H1 (cell line): ENCODE measurements at regions not wholly inside any gene's neighbourhood (a gene's known extent, or its start where the extent isn't known, plus 50 kb on each side); places are given as distances from the start of the nearest gene placed in this dataset.
A peak's percentile ranks its signal among the peaks of the same experiment; 100 is the strongest.

Experiments used
- CBX8 ChIP-seq: fragments of 300-800, 300-1000 bp; sonication (generic); IDR thresholded peaks from 2 replicates; pipeline ENCODE4 v1.7.1; 2016; ENCODE audit warnings: low read depth, low read length, borderline replicate concordance
- EGR1 ChIP-seq: IDR thresholded peaks from 2 replicates; pipeline ENCODE4 v1.6.1; 2011; ENCODE audit warnings: low read depth, low read length, borderline replicate concordance
- EP300 ChIP-seq, 2 experiments: IDR thresholded peaks; 1 replicate in 1 of 2; 2 replicates in 1 of 2; pipeline ENCODE4 v1.6.1; 2011 to 2012; ENCODE audit warnings: low read depth in 2 of 2, low read length in 2 of 2, mild to moderate bottlenecking in 2 of 2, borderline replicate concordance in 1 of 2, inconsistent platforms in 1 of 2, moderate library complexity in 1 of 2
- FOSL1 ChIP-seq: IDR thresholded peaks from 2 replicates; pipeline ENCODE4 v1.6.1; 2011; ENCODE audit warnings: mild to moderate bottlenecking, low read depth, low read length, moderate library complexity; ENCODE audit not compliant: insufficient read depth
- KDM1A ChIP-seq: fragments of 200-600, 300-600 bp; sonication (generic); IDR thresholded peaks from 2 replicates; pipeline ENCODE4 v1.7.1; 2016; ENCODE audit warnings: mild to moderate bottlenecking, low read length, borderline replicate concordance
- NRF1 ChIP-seq: IDR thresholded peaks from 2 replicates; pipeline ENCODE4 v1.6.1; 2011; ENCODE audit warnings: mild to moderate bottlenecking, low read depth, low read length, improper control_type of control experiment
- POLR2A ChIP-seq, 2 experiments: IDR thresholded peaks; 1 replicate in 1 of 2; 2 replicates in 1 of 2; pipeline ENCODE4 v1.6.1; 2011; ENCODE audit warnings: low read depth in 2 of 2, low read length in 2 of 2, mild to moderate bottlenecking in 2 of 2; ENCODE audit errors: control extremely low read depth in 1 of 2
- SP2 ChIP-seq: IDR thresholded peaks from 2 replicates; pipeline ENCODE4 v1.6.1; 2012; ENCODE audit warnings: mild to moderate bottlenecking, low read length, inconsistent platforms
- SUZ12 ChIP-seq: fragments of 200-600 bp; sonication (generic); IDR thresholded peaks from 2 replicates; pipeline ENCODE4 v1.6.1; 2012; ENCODE audit warnings: mild to moderate bottlenecking, inconsistent platforms, low read length, moderate library complexity, mixed read lengths
- TCF12 ChIP-seq: IDR thresholded peaks from 2 replicates; pipeline ENCODE4 v1.6.1; 2011; ENCODE audit warnings: low read depth, mild to moderate bottlenecking, low read length
- ZNF274 ChIP-seq: IDR thresholded peaks from 2 replicates; pipeline ENCODE4 v1.7.0; 2012; ENCODE audit warnings: low read length, borderline replicate concordance; ENCODE audit errors: extremely low read depth
- TF ChIP-seq, protein P1 (sequence below): IDR thresholded peaks from 2 replicates; pipeline ENCODE4 v1.6.1; 2011; ENCODE audit warnings: low read length, improper control_type of control experiment
- TF ChIP-seq, protein P2 (sequence below), 3 experiments: IDR thresholded peaks; 1 replicate in 2 of 3; 2 replicates in 1 of 3; pipeline versions ENCODE4 v1.5.1 to v1.6.1; 2011; ENCODE audit warnings: low read length in 3 of 3, mild to moderate bottlenecking in 3 of 3, inconsistent platforms in 2 of 3, low read depth in 1 of 3, moderate library complexity in 1 of 3; ENCODE audit not compliant: insufficient read depth in 1 of 3; ENCODE audit errors: control extremely low read depth in 1 of 3
- TF ChIP-seq, protein P3 (sequence below): IDR thresholded peaks from 2 replicates; pipeline ENCODE4 v1.6.1; 2012; ENCODE audit warnings: low read length, inconsistent platforms

DNA sequence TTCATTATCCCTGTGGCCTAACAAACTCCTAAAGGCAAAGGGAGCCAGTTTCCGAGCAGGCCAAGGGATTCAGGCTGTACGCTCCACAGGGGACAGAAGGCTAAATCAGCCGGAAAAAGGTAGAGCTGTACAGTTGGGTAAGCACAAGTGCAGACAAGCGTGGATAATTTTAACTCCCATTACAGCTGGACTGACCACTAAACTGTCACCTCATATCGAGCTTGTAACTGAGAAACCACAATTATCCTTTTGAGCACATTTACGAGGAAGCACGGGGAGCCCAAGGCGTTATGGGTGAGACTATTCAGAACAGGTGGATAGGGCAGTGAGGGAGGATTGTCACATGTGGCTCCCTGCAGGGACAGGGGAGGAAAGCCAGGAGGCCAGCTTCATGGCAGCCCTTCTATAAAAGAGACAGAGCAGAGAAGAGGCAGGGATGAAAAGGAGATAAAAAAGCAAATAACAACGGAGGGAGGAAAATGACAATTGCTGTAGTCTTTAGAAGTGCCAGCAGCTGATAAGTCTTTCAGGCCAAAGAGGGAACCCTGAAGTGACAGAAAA is 288.0 kb downstream of the FGFR2 start:
- TF ChIP-seq, protein P1, sequence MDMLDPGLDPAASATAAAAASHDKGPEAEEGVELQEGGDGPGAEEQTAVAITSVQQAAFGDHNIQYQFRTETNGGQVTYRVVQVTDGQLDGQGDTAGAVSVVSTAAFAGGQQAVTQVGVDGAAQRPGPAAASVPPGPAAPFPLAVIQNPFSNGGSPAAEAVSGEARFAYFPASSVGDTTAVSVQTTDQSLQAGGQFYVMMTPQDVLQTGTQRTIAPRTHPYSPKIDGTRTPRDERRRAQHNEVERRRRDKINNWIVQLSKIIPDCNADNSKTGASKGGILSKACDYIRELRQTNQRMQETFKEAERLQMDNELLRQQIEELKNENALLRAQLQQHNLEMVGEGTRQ, result peak; percentile 23; the same call in 1 of the 2 replicates
- TF ChIP-seq, protein P2, sequence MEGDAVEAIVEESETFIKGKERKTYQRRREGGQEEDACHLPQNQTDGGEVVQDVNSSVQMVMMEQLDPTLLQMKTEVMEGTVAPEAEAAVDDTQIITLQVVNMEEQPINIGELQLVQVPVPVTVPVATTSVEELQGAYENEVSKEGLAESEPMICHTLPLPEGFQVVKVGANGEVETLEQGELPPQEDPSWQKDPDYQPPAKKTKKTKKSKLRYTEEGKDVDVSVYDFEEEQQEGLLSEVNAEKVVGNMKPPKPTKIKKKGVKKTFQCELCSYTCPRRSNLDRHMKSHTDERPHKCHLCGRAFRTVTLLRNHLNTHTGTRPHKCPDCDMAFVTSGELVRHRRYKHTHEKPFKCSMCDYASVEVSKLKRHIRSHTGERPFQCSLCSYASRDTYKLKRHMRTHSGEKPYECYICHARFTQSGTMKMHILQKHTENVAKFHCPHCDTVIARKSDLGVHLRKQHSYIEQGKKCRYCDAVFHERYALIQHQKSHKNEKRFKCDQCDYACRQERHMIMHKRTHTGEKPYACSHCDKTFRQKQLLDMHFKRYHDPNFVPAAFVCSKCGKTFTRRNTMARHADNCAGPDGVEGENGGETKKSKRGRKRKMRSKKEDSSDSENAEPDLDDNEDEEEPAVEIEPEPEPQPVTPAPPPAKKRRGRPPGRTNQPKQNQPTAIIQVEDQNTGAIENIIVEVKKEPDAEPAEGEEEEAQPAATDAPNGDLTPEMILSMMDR (IDR thresholded peaks at IDR 0.05; ENCODE audit: control extremely low read depth in 1 of 3, insufficient read depth in 1 of 3, low read depth in 1 of 3, low read length in 3 of 3), result no peak
- TF ChIP-seq SP2 (no peak), SUZ12 (no peak), FOSL1 (no peak), EGR1 (no peak), TCF12 (no peak), KDM1A (no peak), CBX8 (no peak), ZNF274 (no peak), POLR2A (IDR thresholded peaks at IDR 0.05; ENCODE audit: control extremely low read depth in 1 of 2, low read depth in 2 of 2, low read length in 2 of 2) (no peak), NRF1 (no peak), EP300 (IDR thresholded peaks at IDR 0.05; ENCODE audit: borderline replicate concordance in 1 of 2, low read depth in 2 of 2, low read length in 2 of 2) (no peak)
- TF ChIP-seq, protein P3, sequence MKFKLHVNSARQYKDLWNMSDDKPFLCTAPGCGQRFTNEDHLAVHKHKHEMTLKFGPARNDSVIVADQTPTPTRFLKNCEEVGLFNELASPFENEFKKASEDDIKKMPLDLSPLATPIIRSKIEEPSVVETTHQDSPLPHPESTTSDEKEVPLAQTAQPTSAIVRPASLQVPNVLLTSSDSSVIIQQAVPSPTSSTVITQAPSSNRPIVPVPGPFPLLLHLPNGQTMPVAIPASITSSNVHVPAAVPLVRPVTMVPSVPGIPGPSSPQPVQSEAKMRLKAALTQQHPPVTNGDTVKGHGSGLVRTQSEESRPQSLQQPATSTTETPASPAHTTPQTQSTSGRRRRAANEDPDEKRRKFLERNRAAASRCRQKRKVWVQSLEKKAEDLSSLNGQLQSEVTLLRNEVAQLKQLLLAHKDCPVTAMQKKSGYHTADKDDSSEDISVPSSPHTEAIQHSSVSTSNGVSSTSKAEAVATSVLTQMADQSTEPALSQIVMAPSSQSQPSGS, result no peak
